ENCODE measurements at regions not wholly inside any gene's neighbourhood (a gene's known extent, or its start where the extent isn't known, plus 50 kb on each side); places are given as distances from the start of the nearest gene placed in this dataset.
"Not testable (repeated sequence)": the region's sequence is repeated elsewhere in the genome, so short reads cannot be mapped to it uniquely, and the experiment has no call there.

DNA sequence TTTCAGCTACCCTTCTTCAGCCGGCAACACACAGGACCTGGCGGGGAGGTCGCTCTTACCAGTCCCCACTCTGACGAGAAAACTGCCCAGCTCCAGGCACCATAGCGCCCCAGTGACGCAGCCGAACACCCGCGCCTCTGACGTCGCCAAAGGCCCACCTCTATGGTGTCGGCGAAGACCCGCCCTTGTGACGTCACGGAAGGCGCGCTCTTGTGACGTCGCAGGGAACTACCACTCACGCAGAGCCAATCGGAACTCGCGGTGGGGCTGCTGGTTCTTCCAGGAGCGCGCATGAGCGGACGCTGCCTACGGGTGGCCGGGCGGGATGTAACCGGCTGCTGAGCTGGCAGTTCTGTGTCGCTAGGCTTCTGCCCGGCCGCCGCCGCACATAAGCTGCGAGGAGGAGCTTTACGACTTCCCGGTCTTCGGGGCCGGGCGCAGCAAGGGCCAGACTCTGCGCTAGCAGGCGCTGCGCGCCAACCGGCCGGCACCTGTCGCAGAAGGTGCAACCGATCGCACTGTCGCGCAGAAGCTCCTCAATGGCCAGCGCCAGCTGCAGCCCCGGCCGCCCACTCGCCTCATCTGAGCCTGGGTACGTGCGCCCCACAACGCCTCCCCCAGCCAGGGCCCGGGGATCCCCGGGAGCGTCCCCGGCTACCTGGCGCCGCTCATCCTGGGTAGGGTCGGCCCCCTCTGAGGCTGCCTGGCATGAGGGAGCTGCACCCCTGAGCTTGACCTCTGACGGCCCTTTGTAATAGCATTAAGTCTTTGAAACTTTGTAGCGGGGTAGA, 121.3 kb upstream of the FBXO28 start:
- Histone ChIP-seq H3K4me2 (peak overlapping the region; percentile 90), H3K4me3 (peak overlapping the region; percentile 88), H3K79me2 (peaks cover 16% of the 10 kb centered on the region), H2AFZ (peak overlapping the region; percentile 78), H3K27ac (peak overlapping the region; percentile 96)
- not testable (repeated sequence) for H4K20me1 ChIP-seq (ENCODE audit: insufficient read depth, poor library complexity, severe bottlenecking); H3K9me2 ChIP-seq (replicated peaks; ENCODE audit: insufficient read depth); H3K36me3 ChIP-seq (replicated peaks; ENCODE audit: insufficient read depth, low read depth); H3K27me3 ChIP-seq; H3K9me3 ChIP-seq (ENCODE audit: low read depth); H3K4me1 ChIP-seq (ENCODE audit: insufficient read depth)
- under 1% methylated on average over 50 of the region's 70 CpGs for WGBS (ENCODE audit: low lambda C conversion rate, missing lambda C conversion rate)
- TF ChIP-seq CTCF (IDR thresholded peaks at IDR 0.05; ENCODE audit: poor library complexity): peak; percentile 13
- peak; percentile 99 for DNase-seq (ENCODE audit: low spot score)

DNA sequence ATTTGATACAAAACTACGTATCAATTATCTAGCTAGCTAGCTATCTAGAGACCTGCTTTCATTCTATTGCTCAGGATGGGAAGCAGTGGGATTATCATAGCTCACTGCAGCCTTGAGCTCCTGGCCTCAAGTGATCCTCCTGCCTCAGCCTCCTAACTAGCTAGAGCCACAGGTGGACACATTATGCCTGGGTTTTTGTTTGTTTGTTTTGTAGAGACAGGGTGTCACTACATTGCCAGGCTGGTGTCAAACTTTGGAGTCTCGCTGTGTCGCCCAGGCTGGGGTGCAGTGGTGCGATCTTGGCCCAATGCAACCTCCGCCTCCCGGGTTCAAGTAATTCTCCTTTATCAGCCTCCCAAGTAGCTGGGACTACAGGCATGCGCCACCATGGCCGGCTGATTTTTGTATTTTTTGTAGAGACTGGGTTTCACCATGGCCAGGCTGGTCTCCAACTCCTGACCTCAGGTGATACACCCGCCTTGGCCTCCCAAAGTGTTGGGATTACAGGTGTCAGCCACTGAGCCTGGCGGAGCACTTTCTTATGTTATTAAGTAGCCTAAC, 122.5 kb upstream of the FBXO28 start:
- Histone ChIP-seq H3K4me2 (peak overlapping the region; percentile 69), H3K79me2 (peaks cover 14% of the 10 kb centered on the region)
- H3K36me3 ChIP-seq (replicated peaks; ENCODE audit: insufficient read depth, low read depth); H4K20me1 ChIP-seq (ENCODE audit: insufficient read depth, poor library complexity, severe bottlenecking); DNase-seq (ENCODE audit: low spot score); H3K4me3 ChIP-seq; H2AFZ ChIP-seq; H3K27me3 ChIP-seq; H3K4me1 ChIP-seq (ENCODE audit: insufficient read depth); H3K27ac ChIP-seq; H3K9me3 ChIP-seq (ENCODE audit: low read depth); H3K9me2 ChIP-seq (replicated peaks; ENCODE audit: insufficient read depth): not testable (repeated sequence)
- 96% methylated on average over 10 of the region's 10 CpGs for WGBS (ENCODE audit: low lambda C conversion rate, missing lambda C conversion rate)

DNA sequence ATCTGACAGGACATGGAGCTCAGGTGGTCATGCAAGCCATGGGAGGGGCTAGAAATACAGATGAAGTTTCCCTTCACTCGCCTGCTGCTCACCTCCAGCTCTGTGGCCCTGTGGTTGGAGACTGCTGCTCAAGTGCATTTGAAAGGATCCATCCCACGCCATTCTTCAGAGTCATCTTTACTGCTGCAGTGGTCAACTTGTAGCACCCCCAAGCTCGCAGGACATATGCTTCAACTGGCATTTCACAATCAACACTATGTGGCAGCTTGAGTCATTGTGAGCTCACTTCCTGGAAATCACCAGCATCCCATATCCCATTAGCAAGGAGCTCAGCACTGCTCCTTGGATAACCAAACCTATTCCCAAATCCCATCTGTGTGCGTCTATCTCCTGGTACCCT, 116.2 kb upstream of the TP53BP2 start:
- H3K4me2 ChIP-seq; H3K79me2 ChIP-seq; H3K4me3 ChIP-seq; H3K27ac ChIP-seq; H3K4me1 ChIP-seq (ENCODE audit: insufficient read depth); H3K27me3 ChIP-seq; H4K20me1 ChIP-seq (ENCODE audit: insufficient read depth, poor library complexity, severe bottlenecking); H3K9me2 ChIP-seq (replicated peaks; ENCODE audit: insufficient read depth); H3K36me3 ChIP-seq (replicated peaks; ENCODE audit: insufficient read depth, low read depth); H3K9me3 ChIP-seq (ENCODE audit: low read depth); H2AFZ ChIP-seq; DNase-seq (ENCODE audit: low spot score): not testable (repeated sequence)
- WGBS (ENCODE audit: low lambda C conversion rate, missing lambda C conversion rate): 94% methylated on average over 4 of the region's 4 CpGs

GRCh38 chr1:223952801-223953200, 107.1 kb upstream of the TP53BP2 start:
- H3K27ac ChIP-seq; H4K20me1 ChIP-seq (ENCODE audit: insufficient read depth, poor library complexity, severe bottlenecking); H2AFZ ChIP-seq; H3K79me2 ChIP-seq; DNase-seq (ENCODE audit: low spot score); H3K9me2 ChIP-seq (replicated peaks; ENCODE audit: insufficient read depth); H3K4me2 ChIP-seq; H3K27me3 ChIP-seq; H3K9me3 ChIP-seq (ENCODE audit: low read depth); H3K36me3 ChIP-seq (replicated peaks; ENCODE audit: insufficient read depth, low read depth); H3K4me3 ChIP-seq; H3K4me1 ChIP-seq (ENCODE audit: insufficient read depth): not testable (repeated sequence)
- WGBS (ENCODE audit: low lambda C conversion rate, missing lambda C conversion rate): 76% methylated on average over 2 of the region's 2 CpGs

- H3K27me3 ChIP-seq; H4K20me1 ChIP-seq (ENCODE audit: insufficient read depth, poor library complexity, severe bottlenecking); H3K79me2 ChIP-seq; H3K9me2 ChIP-seq (replicated peaks; ENCODE audit: insufficient read depth); H3K27ac ChIP-seq; DNase-seq (ENCODE audit: low spot score); H3K4me2 ChIP-seq; H3K4me1 ChIP-seq (ENCODE audit: insufficient read depth); H3K9me3 ChIP-seq (ENCODE audit: low read depth); H2AFZ ChIP-seq; H3K4me3 ChIP-seq; H3K36me3 ChIP-seq (replicated peaks; ENCODE audit: insufficient read depth, low read depth): not testable (repeated sequence)
- WGBS (ENCODE audit: low lambda C conversion rate, missing lambda C conversion rate): 97% methylated on average over 14 of the region's 14 CpGs
Measured at GRCh38 chr1:223951551-223951950, 105.8 kb upstream of the TP53BP2 start.

GRCh38 chr1:223949944-223950343, 104.2 kb upstream of the TP53BP2 start:
- H4K20me1 ChIP-seq (ENCODE audit: insufficient read depth, poor library complexity, severe bottlenecking); H3K9me2 ChIP-seq (replicated peaks; ENCODE audit: insufficient read depth); H3K9me3 ChIP-seq (ENCODE audit: low read depth); DNase-seq (ENCODE audit: low spot score); H3K4me3 ChIP-seq; H3K27ac ChIP-seq; H3K36me3 ChIP-seq (replicated peaks; ENCODE audit: insufficient read depth, low read depth); H2AFZ ChIP-seq; H3K4me2 ChIP-seq; H3K27me3 ChIP-seq; H3K4me1 ChIP-seq (ENCODE audit: insufficient read depth); H3K79me2 ChIP-seq: not testable (repeated sequence)
- WGBS (ENCODE audit: low lambda C conversion rate, missing lambda C conversion rate): 98% methylated on average over 7 of the region's 10 CpGs

- not testable (repeated sequence) for H3K4me3 ChIP-seq; H2AFZ ChIP-seq; H3K9me2 ChIP-seq (replicated peaks; ENCODE audit: insufficient read depth); H3K4me1 ChIP-seq (ENCODE audit: insufficient read depth); H3K27me3 ChIP-seq; H3K9me3 ChIP-seq (ENCODE audit: low read depth); H3K4me2 ChIP-seq; DNase-seq (ENCODE audit: low spot score); H4K20me1 ChIP-seq (ENCODE audit: insufficient read depth, poor library complexity, severe bottlenecking); H3K79me2 ChIP-seq; H3K36me3 ChIP-seq (replicated peaks; ENCODE audit: insufficient read depth, low read depth); H3K27ac ChIP-seq
- WGBS (ENCODE audit: low lambda C conversion rate, missing lambda C conversion rate): 98% methylated on average over 12 of the region's 12 CpGs
Measured at GRCh38 chr1:223948041-223948440, 102.3 kb upstream of the TP53BP2 start.

- H3K79me2 ChIP-seq; H2AFZ ChIP-seq; H3K36me3 ChIP-seq (replicated peaks; ENCODE audit: insufficient read depth, low read depth); H3K27me3 ChIP-seq; H3K27ac ChIP-seq; H3K9me2 ChIP-seq (replicated peaks; ENCODE audit: insufficient read depth); H3K4me3 ChIP-seq; DNase-seq (ENCODE audit: low spot score); H3K4me2 ChIP-seq; H3K9me3 ChIP-seq (ENCODE audit: low read depth); H4K20me1 ChIP-seq (ENCODE audit: insufficient read depth, poor library complexity, severe bottlenecking); H3K4me1 ChIP-seq (ENCODE audit: insufficient read depth): not testable (repeated sequence)
- WGBS (ENCODE audit: low lambda C conversion rate, missing lambda C conversion rate): 62% methylated on average over 2 of the region's 2 CpGs
Measured at GRCh38 chr1:223936592-223936991, 90.8 kb upstream of the TP53BP2 start.
